Upper lobe of left lung (tissue), 6 donors: ENCODE measurements at regions not wholly inside any gene's neighbourhood (a gene's known extent, or its start where the extent isn't known, plus 50 kb on each side); places are given as distances from the start of the nearest gene placed in this dataset.

ENCODE experiments used
- ATAC-seq, 2 donors: fragments of 200-7000 bp; cut with Tn5 transposase; one replicate each; pipeline ENCODE4 v1.9.1; 2022; ENCODE audit warnings: mild to moderate bottlenecking in 2 of 2, moderate library complexity in 2 of 2; ENCODE audit not compliant: low FRiP score in 2 of 2
- DNase-seq, 2 donors: peaks; one replicate each; pipeline ENCODE4 v3.0.0-alpha.2; 2019 to 2020
- H3K27ac ChIP-seq, 4 donors: fragments of 200-600 bp; sonication (generic); one replicate each; pipeline ENCODE4 v1.5.1; 2016 to 2019
- H3K27me3 ChIP-seq, 4 donors: fragments of 200-600 bp; sonication (generic); one replicate each; pipeline ENCODE4 v1.5.1; 2017 to 2019
- H3K36me3 ChIP-seq, 4 donors: fragments of 200-600 bp; sonication (generic); one replicate each; pipeline ENCODE4 v1.5.1; 2016 to 2019
- H3K4me1 ChIP-seq, 4 donors: fragments of 200-600 bp; sonication (generic); one replicate each; pipeline ENCODE4 v1.5.1; 2018 to 2019
- H3K4me3 ChIP-seq, 4 donors: fragments of 200-600 bp; sonication (generic); one replicate each; pipeline ENCODE4 v1.5.1; 2017 to 2019; ENCODE audit warnings: mild to moderate bottlenecking in 2 of 4, moderate library complexity in 1 of 4
- H3K9me3 ChIP-seq, 4 donors: fragments of 200-600 bp; sonication (generic); one replicate each; pipeline ENCODE4 v1.5.1; 2018 to 2019
- EP300 ChIP-seq, 4 donors: sonication (generic); formaldehyde crosslinking; IDR thresholded peaks; one replicate each; pipeline ENCODE4 v1.5.1; 2017; ENCODE audit warnings: antibody characterized with exemption in 4 of 4, control low read depth in 2 of 4
- POLR2A ChIP-seq, 4 donors: fragments of 450-650 bp; IDR thresholded peaks; one replicate each; pipeline ENCODE4 v1.5.1; 2016 to 2017; ENCODE audit warnings: antibody characterized with exemption in 4 of 4, mild to moderate bottlenecking in 2 of 4
- POLR2AphosphoS5 ChIP-seq, 2 donors: sonication (generic); formaldehyde crosslinking; IDR thresholded peaks; one replicate each; pipeline ENCODE4 v1.5.1; 2017; ENCODE audit warnings: antibody characterized with exemption in 2 of 2
- whole genome bisulfite sequencing, 2 donors: methylation state at CpG; one replicate each; pipeline ENCODE4 v1.1.5; 2017 to 2018; 5-methylcytosine and 5-hydroxymethylcytosine counted together
- TF ChIP-seq, protein P1 (sequence below), 6 experiments: fragments of 450-650 bp in 4 of 6; fragments of 200-600 bp in 2 of 6; sonication (generic) in 2 of 6; IDR thresholded peaks; one replicate each; pipeline ENCODE4 v1.5.1; 2016 to 2019; ENCODE audit warnings: antibody characterized with exemption in 6 of 6
- donor health status: DM: no; HTN: no; CAD: no; lungs with moderate emphysema.
- donor health status: DM: no; HTN: yes; CAD: no; lungs with severe emphysema.

DNA sequence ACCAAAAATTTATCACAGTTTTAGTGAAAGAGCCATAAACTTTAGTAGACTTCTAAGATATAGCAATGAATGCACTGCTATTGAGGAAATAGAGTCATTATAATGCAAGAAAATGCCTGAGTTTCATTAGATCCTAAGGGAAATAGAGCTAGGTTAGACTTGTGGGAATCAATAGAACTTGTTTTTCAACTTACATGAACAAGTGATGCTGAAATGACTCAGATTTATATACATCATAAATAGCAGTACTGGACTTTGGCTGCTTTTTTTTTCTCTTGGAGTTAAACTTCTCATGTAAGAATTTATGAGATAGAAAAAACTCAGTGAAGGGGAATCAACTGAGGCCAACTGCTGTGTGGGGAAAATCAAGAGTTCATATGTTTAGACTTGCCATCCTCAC is 216.5 kb upstream of the AADAT start:
- ATAC-seq (no peak), DNase-seq (no peak)
- H3K4me1 ChIP-seq = no peaks in the 10 kb centered on the region
- H3K4me3 ChIP-seq = no peak overlapping the region
- TF ChIP-seq, protein P1, sequence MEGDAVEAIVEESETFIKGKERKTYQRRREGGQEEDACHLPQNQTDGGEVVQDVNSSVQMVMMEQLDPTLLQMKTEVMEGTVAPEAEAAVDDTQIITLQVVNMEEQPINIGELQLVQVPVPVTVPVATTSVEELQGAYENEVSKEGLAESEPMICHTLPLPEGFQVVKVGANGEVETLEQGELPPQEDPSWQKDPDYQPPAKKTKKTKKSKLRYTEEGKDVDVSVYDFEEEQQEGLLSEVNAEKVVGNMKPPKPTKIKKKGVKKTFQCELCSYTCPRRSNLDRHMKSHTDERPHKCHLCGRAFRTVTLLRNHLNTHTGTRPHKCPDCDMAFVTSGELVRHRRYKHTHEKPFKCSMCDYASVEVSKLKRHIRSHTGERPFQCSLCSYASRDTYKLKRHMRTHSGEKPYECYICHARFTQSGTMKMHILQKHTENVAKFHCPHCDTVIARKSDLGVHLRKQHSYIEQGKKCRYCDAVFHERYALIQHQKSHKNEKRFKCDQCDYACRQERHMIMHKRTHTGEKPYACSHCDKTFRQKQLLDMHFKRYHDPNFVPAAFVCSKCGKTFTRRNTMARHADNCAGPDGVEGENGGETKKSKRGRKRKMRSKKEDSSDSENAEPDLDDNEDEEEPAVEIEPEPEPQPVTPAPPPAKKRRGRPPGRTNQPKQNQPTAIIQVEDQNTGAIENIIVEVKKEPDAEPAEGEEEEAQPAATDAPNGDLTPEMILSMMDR (IDR thresholded peaks at IDR 0.05) = no peak
- no peak for TF ChIP-seq EP300 (IDR thresholded peaks at IDR 0.05)
- no peaks in the 10 kb centered on the region for H3K36me3 ChIP-seq
- no peaks in the 10 kb centered on the region for H3K27me3 ChIP-seq
- H3K9me3 ChIP-seq = no peaks in the 10 kb centered on the region
- H3K27ac ChIP-seq = no peak overlapping the region

DNA sequence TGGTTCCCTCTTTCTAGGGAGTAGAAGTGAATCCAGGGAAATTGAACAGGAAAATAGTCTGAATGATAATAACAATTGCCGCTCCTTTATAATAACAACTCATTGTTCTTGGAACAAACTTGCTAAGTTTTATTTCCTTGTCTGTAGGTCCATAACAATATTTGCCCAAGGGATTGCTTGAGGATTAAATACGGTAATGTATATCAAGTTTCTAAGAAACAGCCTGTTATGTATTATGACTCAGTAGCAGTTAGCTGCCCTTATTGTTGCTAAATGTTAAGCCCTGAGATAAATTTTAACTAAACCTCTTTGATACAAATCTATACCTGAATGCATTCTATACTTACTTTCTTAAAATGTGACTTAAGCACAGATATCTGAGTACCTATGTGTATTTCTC is 215.9 kb upstream of the AADAT start:
- Histone ChIP-seq H3K27ac (no peak overlapping the region), H3K9me3 (no peaks in the 10 kb centered on the region), H3K4me3 (no peak overlapping the region), H3K27me3 (no peaks in the 10 kb centered on the region), H3K4me1 (no peaks in the 10 kb centered on the region), H3K36me3 (no peaks in the 10 kb centered on the region)
- TF ChIP-seq, protein P1 (IDR thresholded peaks at IDR 0.05) = no peak
- TF ChIP-seq POLR2A (IDR thresholded peaks at IDR 0.05) (no peak), POLR2AphosphoS5 (IDR thresholded peaks at IDR 0.05) (no peak), EP300 (IDR thresholded peaks at IDR 0.05) (no peak)
- 64 to 71% methylated on average over 2 of the region's 2 CpGs for WGBS, 2 donors
- DNase-seq (no peak), ATAC-seq (no peak)

DNA sequence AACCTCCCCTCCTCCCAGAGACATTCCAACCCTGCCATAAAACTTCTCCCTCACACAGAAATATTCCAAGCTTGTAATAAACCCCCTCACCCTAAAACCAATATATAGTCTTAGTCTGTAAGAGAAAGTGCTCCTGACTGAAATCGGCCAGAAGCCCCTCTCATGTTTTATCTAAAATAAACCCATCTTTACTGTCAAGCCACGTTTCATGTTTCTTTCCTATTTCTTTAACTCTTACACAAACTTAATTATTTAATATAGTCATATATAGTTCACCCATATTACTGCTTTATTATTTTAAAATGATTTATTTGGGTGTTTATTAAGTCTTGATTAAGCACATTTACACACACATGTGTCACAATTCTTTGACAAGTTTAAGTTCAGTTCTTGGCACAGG is 191.3 kb upstream of the AADAT start:
- Histone ChIP-seq H3K4me1 (no peaks in the 10 kb centered on the region), H3K27ac (no peak overlapping the region), H3K4me3 (no peak overlapping the region), H3K36me3 (no peaks in the 10 kb centered on the region), H3K9me3 (no peaks in the 10 kb centered on the region), H3K27me3 (no peaks in the 10 kb centered on the region)
- no peak for DNase-seq
- WGBS, 2 donors = 84 to 85% methylated on average over 2 of the region's 2 CpGs
- ATAC-seq = no peak
- TF ChIP-seq EP300 (IDR thresholded peaks at IDR 0.05) (no peak), POLR2AphosphoS5 (IDR thresholded peaks at IDR 0.05) (no peak)
- TF ChIP-seq, protein P1 (IDR thresholded peaks at IDR 0.05) = no peak

DNA sequence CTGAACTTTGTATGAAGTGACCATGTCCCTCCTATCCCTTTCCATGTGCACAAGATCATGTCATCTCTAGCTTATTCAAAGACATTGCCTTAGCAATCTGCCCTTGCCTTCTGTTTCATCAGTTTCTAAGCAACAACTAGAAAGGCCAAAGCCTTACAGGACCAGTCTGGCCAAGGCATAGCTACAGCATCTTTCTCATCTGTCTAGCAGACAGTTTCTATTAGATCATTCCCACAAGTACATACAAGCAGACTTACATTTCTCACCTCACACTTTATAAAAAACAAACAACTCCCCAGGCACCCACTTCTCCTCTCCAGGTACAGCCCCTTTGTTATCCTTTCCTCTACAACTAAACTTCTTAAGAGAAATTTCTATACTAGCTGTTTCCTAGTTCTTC is 188.7 kb upstream of the AADAT start:
- no peak overlapping the region for H3K4me3 ChIP-seq
- DNase-seq (no peak), ATAC-seq (no peak)
- no peaks in the 10 kb centered on the region for H3K27me3 ChIP-seq
- no peak overlapping the region for H3K27ac ChIP-seq
- no peaks in the 10 kb centered on the region for H3K36me3 ChIP-seq
- H3K4me1 ChIP-seq = no peaks in the 10 kb centered on the region
- no peaks in the 10 kb centered on the region for H3K9me3 ChIP-seq
- TF ChIP-seq EP300 (IDR thresholded peaks at IDR 0.05) (no peak), POLR2AphosphoS5 (IDR thresholded peaks at IDR 0.05) (no peak), POLR2A (IDR thresholded peaks at IDR 0.05) (no peak)
- TF ChIP-seq, protein P1 (IDR thresholded peaks at IDR 0.05) = no peak

DNA sequence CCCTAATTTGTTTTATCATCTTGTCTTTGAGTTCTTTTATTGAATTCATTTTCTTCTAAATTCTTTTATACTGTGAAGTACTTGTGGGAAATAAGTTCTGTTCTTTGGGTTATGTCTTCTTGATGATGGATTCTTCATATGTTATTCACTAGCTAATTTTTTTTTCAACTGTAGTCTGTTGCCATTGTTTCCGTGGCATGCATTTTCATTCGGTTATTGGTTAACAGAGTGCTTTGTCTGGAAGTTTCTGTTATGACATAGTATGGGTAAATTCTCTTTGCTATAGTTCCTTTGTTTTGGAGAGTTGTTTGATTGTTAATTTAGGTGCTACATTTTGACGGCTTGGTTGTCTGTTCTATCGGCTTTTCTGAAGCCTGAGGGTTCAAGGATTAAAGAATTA is 184.9 kb upstream of the AADAT start:
- Histone ChIP-seq H3K36me3 (no peaks in the 10 kb centered on the region), H3K4me3 (no peak overlapping the region), H3K27ac (no peak overlapping the region), H3K27me3 (no peaks in the 10 kb centered on the region), H3K9me3 (no peaks in the 10 kb centered on the region), H3K4me1 (no peaks in the 10 kb centered on the region)
- DNase-seq (no peak), ATAC-seq (no peak)
- no peak for TF ChIP-seq POLR2AphosphoS5 (IDR thresholded peaks at IDR 0.05)
- no peak for TF ChIP-seq POLR2A (IDR thresholded peaks at IDR 0.05)
- TF ChIP-seq, protein P1 (IDR thresholded peaks at IDR 0.05) = no peak
- no peak for TF ChIP-seq EP300 (IDR thresholded peaks at IDR 0.05)
- WGBS, 2 donors = 69 to 84% methylated on average over 4 of the region's 4 CpGs
